ENCODE measurements at regions not wholly inside any gene's neighbourhood (a gene's known extent, or its start where the extent isn't known, plus 50 kb on each side); places are given as distances from the start of the nearest gene placed in this dataset.

GRCh38 chr11:26017322-26017860, 314.5 kb upstream of the ANO3 start:
- no peak for TF ChIP-seq POLR2A (IDR thresholded peaks at IDR 0.05)
- TF ChIP-seq CTCF (IDR thresholded peaks at IDR 0.05), result no peak
